GM13977 (cell line): ENCODE measurements at regions not wholly inside any gene's neighbourhood (a gene's known extent, or its start where the extent isn't known, plus 50 kb on each side); places are given as distances from the start of the nearest gene placed in this dataset.

ENCODE experiments used
- DNase-seq: peaks from one replicate; pipeline ENCODE4 v3.0.0; 2012; ENCODE audit warnings: low spot score
- CTCF ChIP-seq: IDR thresholded peaks from 2 replicates; pipeline ENCODE4 v1.5.1; 2012; ENCODE audit warnings: mild to moderate bottlenecking, control low read depth; ENCODE audit not compliant: insufficient read depth; ENCODE audit errors: extremely low read depth, missing control alignments
- in situ Hi-C: fragments of 300-500 bp; cut with MboI; formaldehyde crosslinking; loops from one replicate; pipeline ENCODE4 v1.12.0; 2022; ENCODE audit warnings: low sequenced_read_pairs, low pct_unique_long_range_greater_than_20kb, mixed read lengths, inconsistent platforms; ENCODE audit not compliant: unreplicated experiment

DNA sequence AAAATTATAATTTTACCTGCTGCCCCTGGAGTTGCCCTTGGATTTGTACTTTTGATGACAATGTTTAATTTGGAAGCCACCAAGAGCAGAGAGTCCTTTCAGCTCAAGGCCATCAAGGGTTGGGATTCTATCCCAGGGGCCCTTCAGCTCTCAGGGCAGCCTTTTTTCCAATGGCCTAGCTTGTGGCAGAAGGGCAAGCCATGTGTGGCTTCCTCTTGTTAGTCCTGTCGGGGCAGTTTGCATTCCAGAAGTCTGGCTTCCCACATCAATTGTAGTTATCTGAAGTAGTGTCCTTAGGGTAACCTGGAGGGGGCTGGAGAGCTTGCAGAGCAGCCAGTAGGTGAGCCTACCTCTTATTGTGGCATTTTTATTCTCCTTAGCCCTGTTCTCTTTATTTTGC is 569.4 kb downstream of the TRAM1L1 start:
- in situ Hi-C loops, result no loop called here
- no peak for TF ChIP-seq CTCF
- no peak for DNase-seq

DNA sequence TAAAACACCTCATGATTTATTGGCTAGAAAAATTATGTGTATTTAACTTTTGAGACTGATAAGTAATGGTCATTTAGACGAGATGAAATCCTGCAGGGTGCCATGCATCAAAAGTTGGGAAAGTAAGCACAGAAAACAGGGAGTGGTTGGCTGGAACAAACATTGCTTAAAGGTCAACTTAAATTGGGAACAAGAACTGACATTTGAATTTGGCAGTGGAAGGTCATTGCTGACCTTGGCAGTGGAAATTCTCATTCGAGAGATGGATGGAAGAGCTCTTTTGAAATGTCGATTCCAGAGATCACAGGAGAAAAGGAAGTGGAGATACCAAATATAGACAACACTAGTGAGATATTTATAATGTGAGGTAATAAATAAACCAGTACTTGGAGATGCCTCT is 572.8 kb downstream of the TRAM1L1 start:
- in situ Hi-C loops, result no loop called here
- DNase-seq, result no peak
- no peak for TF ChIP-seq CTCF

- in situ Hi-C loops, result no loop called here
- no peak for TF ChIP-seq CTCF
- DNase-seq, result no peak
Observed at GRCh38 chr4:116501954-116502353, 583.4 kb downstream of the TRAM1L1 start.

GRCh38 chr4:116500225-116500624 is 585.2 kb downstream of the TRAM1L1 start:
- no peak for TF ChIP-seq CTCF
- in situ Hi-C loops, result no loop called here
- DNase-seq, result no peak

DNA sequence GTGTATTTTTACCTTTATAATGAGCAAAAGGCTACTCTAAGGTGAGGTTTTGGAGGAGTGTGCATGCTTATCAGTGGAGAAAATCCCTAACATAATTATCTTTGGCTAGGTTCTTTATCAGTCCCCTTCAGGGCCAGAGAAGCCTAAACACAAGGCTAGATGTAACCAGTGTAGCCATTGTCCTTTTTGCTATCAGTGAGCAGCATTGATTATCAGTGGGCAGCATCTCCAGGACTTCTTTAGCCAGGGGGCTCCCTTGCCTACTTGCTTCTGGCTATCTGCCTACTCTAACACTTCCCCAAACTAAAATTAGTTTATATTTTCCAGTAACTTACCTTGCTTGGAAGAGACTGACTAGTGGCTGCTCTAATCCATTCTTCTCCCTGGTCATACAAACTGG is 595.6 kb downstream of the TRAM1L1 start:
- in situ Hi-C loops, result no loop called here
- no peak for DNase-seq
- TF ChIP-seq CTCF, result no peak

DNA sequence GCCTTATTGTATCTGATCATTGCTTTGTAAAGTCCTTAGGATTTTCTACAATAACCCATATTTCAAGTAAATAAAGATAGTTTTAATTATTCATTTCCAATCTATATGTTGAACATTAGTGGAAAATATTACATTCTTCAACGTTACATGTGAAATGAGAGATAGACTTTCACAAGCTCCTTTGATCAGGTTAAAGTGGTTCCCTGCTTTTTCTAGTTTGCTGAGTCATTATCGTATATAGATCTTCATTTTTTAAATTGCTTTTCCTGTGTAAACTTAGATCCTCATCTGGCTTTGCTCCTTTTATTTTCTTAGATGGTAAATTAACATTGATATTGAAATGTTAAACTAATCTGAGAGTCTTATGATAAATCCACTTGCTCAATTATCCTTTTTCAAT is 599.0 kb downstream of the TRAM1L1 start:
- in situ Hi-C loops, result no loop called here
- no peak for TF ChIP-seq CTCF
- no peak for DNase-seq

DNA sequence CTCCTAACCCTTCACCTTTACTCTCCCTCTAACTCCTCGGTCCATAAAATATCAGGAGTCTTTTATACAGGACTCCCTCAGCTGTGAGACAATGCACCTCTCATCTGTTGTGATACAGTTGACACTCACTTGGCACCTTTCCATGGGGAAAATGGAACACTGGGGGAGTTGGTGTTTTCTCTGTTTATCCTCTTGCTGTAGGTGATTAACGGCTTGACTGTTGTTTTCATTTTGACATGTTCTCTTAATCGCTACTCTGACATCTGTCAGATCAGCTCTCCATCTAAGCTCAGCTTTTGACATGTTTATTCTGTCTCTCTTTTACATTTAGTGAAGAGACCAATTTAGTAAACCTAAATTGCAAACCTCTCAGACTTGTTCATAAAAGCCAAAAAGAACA is 604.8 kb downstream of the TRAM1L1 start:
- DNase-seq, result no peak
- TF ChIP-seq CTCF, result no peak
- in situ Hi-C loops, result no loop called here
